Lung (tissue), 11 donors: ENCODE measurements at regions not wholly inside any gene's neighbourhood (a gene's known extent, or its start where the extent isn't known, plus 50 kb on each side); places are given as distances from the start of the nearest gene placed in this dataset.

Source experiments
- ATAC-seq: fragments of 200-7000 bp; cut with Tn5 transposase; one replicate; pipeline ENCODE4 v1.9.1; 2020; ENCODE audit warnings: moderate number of reproducible peaks; ENCODE audit not compliant: insufficient read depth, low FRiP score
- DNase-seq, 3 donors: peaks; one replicate each; pipeline ENCODE4 v3.0.0-alpha.2; 2013 to 2017
- H3K27ac ChIP-seq, 2 donors: one replicate each; pipeline ENCODE4 v1.5.1; 2013; ENCODE audit warnings: mild to moderate bottlenecking in 2 of 2, moderate library complexity in 2 of 2, control low read depth in 1 of 2, inconsistent platforms in 1 of 2, low read depth in 1 of 2, low read length in 1 of 2
- H3K27me3 ChIP-seq, 3 donors: one replicate each; pipeline ENCODE4 v1.5.1; 2013; ENCODE audit warnings: low read length in 2 of 3; ENCODE audit not compliant: control insufficient read depth in 3 of 3, insufficient read depth in 3 of 3
- H3K36me3 ChIP-seq, 4 donors: one replicate each; pipeline ENCODE4 v1.5.1; 2013; ENCODE audit warnings: low read length in 4 of 4, mild to moderate bottlenecking in 1 of 4, moderate library complexity in 1 of 4; ENCODE audit not compliant: control insufficient read depth in 4 of 4, insufficient read depth in 4 of 4
- H3K4me1 ChIP-seq, 5 donors: one replicate each; pipeline ENCODE4 v1.5.1; 2013; ENCODE audit warnings: low read length in 5 of 5, mild to moderate bottlenecking in 2 of 5, moderate library complexity in 1 of 5; ENCODE audit not compliant: control insufficient read depth in 5 of 5, insufficient read depth in 5 of 5
- H3K4me3 ChIP-seq: one replicate; pipeline ENCODE4 v1.5.1; 2013; ENCODE audit warnings: mild to moderate bottlenecking, control low read depth, moderate library complexity
- H3K9ac ChIP-seq, 2 donors: one replicate each; pipeline ENCODE4 v1.5.1; 2013; ENCODE audit warnings: low read length in 2 of 2, control low read depth in 1 of 2; ENCODE audit not compliant: insufficient read depth in 1 of 2
- H3K9me3 ChIP-seq, 4 donors: one replicate each; pipeline ENCODE4 v1.5.1; 2013; ENCODE audit warnings: low read length in 3 of 4, mild to moderate bottlenecking in 1 of 4, moderate library complexity in 1 of 4; ENCODE audit not compliant: control insufficient read depth in 4 of 4, insufficient read depth in 3 of 4
- WGBS, 2 donors: extraction: QIAGEN DNeasy Blood & Tissue Kit; methylation state at CpG; one replicate each; pipeline ENCODE4 v1.1.7; 2013; 5-methylcytosine and 5-hydroxymethylcytosine counted together
- TF ChIP-seq, protein P1 (sequence below): IDR thresholded peaks from 2 replicates; pipeline ENCODE4 v1.5.1; 2012; ENCODE audit warnings: mild to moderate bottlenecking; ENCODE audit errors: control extremely low read depth, extremely low read depth
- donor health status: control.
- donor health status: control.
- donor health status: Bipolar disorder and iron deficiency.
- donor health status: healthy.
- donor health status: DM: yes; HTN: yes; CAD: no.

DNA sequence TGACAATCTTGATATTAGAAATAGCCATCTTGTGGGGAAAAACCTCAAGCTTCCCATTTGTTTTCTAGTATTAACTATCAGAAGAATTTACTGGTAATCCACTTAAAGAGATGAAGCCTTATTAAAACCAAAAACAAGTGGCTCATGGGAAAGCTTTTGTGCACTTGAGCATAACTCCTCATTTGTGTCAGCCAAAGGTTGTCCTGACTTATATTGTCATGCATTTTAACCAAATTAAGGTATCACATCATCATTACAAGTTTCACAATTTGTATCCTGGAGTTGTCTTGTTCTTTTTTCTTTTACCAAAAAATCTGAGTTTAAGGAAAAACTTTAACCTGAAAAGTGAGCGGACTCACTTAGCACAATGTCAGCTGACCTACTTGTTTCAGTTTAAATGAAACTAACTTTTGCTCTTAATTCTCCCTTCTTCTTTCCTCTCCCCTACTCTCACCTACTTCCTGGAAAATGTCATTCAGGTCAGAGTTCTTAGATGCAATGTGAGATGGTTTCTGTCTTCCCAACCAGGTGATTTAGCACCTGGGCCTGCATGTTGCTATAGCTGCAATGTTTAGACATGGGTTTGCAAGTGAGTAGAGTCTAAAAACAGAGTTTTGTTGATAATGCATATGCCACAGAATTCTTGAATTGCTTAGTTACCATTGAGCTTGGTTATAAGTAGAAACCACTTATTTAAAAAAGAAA lies 82.8 kb downstream of the TNFAIP3 start:
- H3K36me3 ChIP-seq: no peaks in the 10 kb centered on the region
- ATAC-seq: no peak
- H3K27me3 ChIP-seq: no peaks in the 10 kb centered on the region
- H3K27ac ChIP-seq: no peak overlapping the region
- H3K9me3 ChIP-seq: peaks cover 0 to 1% (median 0%) of the 10 kb centered on the region in 4 donors
- no peak overlapping the region for H3K4me3 ChIP-seq
- H3K4me1 ChIP-seq: peaks cover 0 to 5% (median 0%) of the 10 kb centered on the region in 5 donors
- TF ChIP-seq, protein P1, sequence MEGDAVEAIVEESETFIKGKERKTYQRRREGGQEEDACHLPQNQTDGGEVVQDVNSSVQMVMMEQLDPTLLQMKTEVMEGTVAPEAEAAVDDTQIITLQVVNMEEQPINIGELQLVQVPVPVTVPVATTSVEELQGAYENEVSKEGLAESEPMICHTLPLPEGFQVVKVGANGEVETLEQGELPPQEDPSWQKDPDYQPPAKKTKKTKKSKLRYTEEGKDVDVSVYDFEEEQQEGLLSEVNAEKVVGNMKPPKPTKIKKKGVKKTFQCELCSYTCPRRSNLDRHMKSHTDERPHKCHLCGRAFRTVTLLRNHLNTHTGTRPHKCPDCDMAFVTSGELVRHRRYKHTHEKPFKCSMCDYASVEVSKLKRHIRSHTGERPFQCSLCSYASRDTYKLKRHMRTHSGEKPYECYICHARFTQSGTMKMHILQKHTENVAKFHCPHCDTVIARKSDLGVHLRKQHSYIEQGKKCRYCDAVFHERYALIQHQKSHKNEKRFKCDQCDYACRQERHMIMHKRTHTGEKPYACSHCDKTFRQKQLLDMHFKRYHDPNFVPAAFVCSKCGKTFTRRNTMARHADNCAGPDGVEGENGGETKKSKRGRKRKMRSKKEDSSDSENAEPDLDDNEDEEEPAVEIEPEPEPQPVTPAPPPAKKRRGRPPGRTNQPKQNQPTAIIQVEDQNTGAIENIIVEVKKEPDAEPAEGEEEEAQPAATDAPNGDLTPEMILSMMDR: no peak
- WGBS, 2 donors: 81 to 94% methylated on average over 1 of the region's 1 CpG
- DNase-seq: no peak
- no peak overlapping the region for H3K9ac ChIP-seq

- no peaks in the 10 kb centered on the region for H3K27me3 ChIP-seq
- TF ChIP-seq, protein P1: no peak
- no peak for DNase-seq
- H3K27ac ChIP-seq: no peak overlapping the region
- no peak for ATAC-seq
- no peak overlapping the region for H3K4me3 ChIP-seq
- H3K9me3 ChIP-seq: peaks cover 0 to 1% (median 0%) of the 10 kb centered on the region in 4 donors
- peaks cover 0 to 5% (median 0%) of the 10 kb centered on the region in 5 donors for H3K4me1 ChIP-seq
- no peak overlapping the region for H3K9ac ChIP-seq
- H3K36me3 ChIP-seq: no peaks in the 10 kb centered on the region
- 90 to 94% methylated on average over 7 of the region's 7 CpGs for whole genome bisulfite sequencing, 2 donors
Observed at GRCh38 chr6:137950581-137950980, 83.5 kb downstream of the TNFAIP3 start.

DNA sequence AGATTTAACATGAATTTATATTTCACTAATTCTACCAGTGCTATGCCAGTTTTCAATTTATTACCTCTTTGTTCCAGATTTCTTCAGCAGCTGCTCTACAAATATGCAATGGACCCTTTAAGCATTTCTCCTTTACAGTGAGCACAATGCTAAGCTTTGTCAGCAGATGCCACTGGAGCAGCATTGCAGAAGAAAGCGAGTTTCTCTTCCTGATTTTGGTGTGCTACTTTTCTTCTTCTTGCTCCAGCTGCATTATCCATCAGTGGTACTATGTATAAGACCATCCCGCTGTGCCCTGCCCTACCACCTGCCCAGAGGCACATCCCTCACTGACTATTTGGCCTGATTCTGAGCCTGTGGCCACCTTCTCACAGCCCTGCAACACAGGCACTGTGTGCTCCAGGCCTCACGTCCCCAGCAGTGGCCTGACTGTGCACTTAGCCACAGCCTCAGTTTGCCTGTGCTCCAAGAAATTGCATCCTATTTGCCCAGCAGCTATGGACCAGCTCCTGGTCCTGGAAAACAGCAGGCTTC lies 84.1 kb downstream of the TNFAIP3 start:
- TF ChIP-seq, protein P1: no peak
- H3K4me1 ChIP-seq: peaks cover 0 to 5% (median 0%) of the 10 kb centered on the region in 5 donors
- no peak for ATAC-seq
- H3K27me3 ChIP-seq: no peaks in the 10 kb centered on the region
- no peak overlapping the region for H3K27ac ChIP-seq
- no peaks in the 10 kb centered on the region for H3K36me3 ChIP-seq
- peaks cover 0 to 1% (median 0%) of the 10 kb centered on the region in 4 donors for H3K9me3 ChIP-seq
- no peak overlapping the region for H3K4me3 ChIP-seq
- DNase-seq: no peak
- 77 to 90% methylated on average over 3 of the region's 3 CpGs for WGBS, 2 donors
- no peak overlapping the region for H3K9ac ChIP-seq
